GM13977 (cell line): ENCODE measurements at regions not wholly inside any gene's neighbourhood (a gene's known extent, or its start where the extent isn't known, plus 50 kb on each side); places are given as distances from the start of the nearest gene placed in this dataset.

Experiments used
- DNase-seq: peaks from one replicate; pipeline ENCODE4 v3.0.0; 2012; ENCODE audit warnings: low spot score
- in situ Hi-C: fragments of 300-500 bp; cut with MboI; formaldehyde crosslinking; loops from one replicate; pipeline ENCODE4 v1.12.0; 2022; ENCODE audit warnings: low sequenced_read_pairs, low pct_unique_long_range_greater_than_20kb, mixed read lengths, inconsistent platforms; ENCODE audit not compliant: unreplicated experiment
- TF ChIP-seq, protein P1 (sequence below): IDR thresholded peaks from 2 replicates; pipeline ENCODE4 v1.5.1; 2012; ENCODE audit warnings: mild to moderate bottlenecking, control low read depth; ENCODE audit not compliant: insufficient read depth; ENCODE audit errors: extremely low read depth, missing control alignments

DNA sequence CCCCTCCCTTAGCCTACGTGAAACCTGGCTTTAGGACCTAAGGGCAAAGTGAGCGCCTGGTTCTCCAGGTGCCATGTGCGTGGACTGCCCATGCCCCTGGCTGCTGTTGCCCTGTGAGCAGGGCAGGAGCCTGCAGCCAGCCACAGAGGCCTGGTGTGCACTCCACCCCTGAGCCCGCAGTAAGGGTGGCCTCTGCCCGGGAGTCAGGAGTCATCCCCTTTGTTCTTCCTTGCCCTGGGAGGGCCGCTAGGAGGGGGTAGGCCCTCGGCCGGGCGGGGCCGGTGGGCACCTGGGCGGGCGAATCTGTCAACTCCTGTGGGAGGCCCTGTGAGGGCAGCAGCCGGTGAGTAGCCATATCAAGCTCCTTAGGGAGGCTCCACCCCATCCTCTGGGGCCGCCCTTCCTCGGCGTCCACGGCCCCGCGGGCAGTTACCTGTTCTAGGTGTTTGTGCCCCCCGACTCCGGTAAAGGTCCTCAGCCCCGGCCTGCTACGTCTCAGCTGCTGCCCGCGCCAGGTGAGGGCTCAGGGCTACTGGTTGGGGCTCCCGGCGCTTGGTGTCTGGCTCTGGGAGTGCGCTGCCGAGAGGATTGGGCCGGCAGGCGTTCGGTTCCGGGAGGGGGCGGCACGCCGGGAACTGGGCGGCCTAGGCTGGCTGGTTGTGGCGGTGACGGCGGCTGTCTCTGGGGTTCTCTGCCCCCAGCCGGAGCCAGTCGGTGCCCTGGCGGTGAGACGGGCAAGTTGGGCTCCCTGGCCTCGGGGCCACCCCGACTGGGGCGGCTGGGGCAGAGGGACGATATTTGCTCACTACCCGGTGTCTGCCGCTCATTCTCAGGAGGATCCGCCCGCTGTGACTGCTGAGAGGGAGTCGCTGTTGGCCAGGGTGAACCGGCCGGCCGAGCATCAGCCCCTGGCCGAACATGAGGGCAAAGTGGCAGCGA is 1060.2 kb downstream of the TECRL start:
- TF ChIP-seq, protein P1, sequence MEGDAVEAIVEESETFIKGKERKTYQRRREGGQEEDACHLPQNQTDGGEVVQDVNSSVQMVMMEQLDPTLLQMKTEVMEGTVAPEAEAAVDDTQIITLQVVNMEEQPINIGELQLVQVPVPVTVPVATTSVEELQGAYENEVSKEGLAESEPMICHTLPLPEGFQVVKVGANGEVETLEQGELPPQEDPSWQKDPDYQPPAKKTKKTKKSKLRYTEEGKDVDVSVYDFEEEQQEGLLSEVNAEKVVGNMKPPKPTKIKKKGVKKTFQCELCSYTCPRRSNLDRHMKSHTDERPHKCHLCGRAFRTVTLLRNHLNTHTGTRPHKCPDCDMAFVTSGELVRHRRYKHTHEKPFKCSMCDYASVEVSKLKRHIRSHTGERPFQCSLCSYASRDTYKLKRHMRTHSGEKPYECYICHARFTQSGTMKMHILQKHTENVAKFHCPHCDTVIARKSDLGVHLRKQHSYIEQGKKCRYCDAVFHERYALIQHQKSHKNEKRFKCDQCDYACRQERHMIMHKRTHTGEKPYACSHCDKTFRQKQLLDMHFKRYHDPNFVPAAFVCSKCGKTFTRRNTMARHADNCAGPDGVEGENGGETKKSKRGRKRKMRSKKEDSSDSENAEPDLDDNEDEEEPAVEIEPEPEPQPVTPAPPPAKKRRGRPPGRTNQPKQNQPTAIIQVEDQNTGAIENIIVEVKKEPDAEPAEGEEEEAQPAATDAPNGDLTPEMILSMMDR = no peak
- in situ Hi-C loops = no loop called here
- DNase-seq = no peak

DNA sequence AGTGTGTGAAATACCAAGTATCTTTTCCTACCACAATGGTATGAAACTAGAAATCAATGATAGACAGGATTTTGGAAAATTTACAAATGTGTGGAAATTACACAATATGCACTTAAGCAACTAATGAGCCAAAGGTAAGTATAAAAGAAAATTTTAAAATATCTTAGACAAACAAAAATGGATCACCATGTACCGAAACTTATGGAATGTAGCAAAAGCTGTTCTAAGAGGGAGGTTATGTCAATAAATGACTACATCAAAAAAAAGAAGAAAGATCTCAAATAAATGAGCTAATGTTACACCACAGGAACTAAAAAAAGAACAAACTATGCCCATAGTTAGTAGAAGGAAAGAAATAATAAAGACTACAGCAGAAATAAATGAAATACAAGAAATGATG is 1084.1 kb downstream of the TECRL start:
- in situ Hi-C loops = no loop called here
- DNase-seq = no peak
- TF ChIP-seq, protein P1 = no peak

DNA sequence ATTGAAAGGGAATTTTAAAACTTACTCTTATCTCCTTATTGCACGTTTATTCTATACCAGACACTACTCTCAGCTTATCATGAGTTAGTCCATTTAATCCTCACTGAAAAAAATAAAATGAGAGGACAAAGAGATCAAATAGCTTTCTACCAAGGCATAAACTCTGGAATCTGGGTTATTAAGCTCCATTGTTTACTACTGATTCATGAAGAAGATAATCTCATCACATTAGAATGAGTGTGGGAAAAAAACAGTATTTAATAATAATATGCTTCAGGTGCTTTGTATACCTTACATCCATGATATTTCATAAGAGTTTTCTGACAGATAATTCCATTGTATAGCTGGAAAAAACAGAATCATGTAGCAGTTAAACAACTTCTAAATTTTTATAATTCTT is 1092.6 kb downstream of the TECRL start:
- DNase-seq = no peak
- in situ Hi-C loops = no loop called here
- TF ChIP-seq, protein P1 = no peak

DNA sequence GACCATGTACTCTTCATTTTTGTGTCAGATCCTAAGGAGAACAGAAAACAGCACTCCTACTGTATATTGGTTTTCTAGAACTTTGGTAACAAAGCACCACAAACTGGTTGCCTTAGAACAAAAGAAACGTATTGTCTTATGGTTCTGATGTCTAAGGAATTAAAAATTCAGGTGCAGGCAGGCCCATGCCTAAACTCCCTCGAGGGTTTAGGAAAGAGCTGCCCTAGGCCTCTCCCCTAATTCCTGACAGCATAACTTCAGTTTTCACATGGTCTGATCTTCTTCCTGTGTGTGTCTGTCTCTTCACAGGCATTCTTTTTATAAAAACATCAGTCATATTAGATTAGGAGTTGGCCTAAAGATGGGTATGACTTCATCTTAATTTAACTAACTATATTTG is 1093.6 kb downstream of the TECRL start:
- no peak for DNase-seq
- in situ Hi-C loops = no loop called here
- TF ChIP-seq, protein P1 = no peak

DNA sequence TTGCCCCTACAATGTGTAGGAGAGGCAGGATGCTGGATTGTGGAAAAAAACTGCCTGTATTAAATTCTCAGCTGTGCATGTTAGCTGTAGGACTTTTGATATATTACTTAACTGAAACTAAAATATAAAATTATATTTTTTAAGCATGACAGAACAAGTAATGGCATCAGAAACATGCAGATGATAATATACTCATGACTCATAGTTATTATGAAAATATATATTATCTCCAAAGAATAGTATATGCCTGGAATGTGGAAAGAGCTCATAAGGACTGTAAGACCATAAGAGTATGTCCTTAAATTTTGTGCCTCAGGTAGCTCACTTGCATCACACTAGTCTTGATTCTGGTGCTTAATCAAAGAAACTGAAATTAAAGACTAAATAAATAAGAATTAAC is 1100.6 kb downstream of the TECRL start:
- DNase-seq = no peak
- TF ChIP-seq, protein P1 = no peak
- in situ Hi-C loops = no loop called here

DNA sequence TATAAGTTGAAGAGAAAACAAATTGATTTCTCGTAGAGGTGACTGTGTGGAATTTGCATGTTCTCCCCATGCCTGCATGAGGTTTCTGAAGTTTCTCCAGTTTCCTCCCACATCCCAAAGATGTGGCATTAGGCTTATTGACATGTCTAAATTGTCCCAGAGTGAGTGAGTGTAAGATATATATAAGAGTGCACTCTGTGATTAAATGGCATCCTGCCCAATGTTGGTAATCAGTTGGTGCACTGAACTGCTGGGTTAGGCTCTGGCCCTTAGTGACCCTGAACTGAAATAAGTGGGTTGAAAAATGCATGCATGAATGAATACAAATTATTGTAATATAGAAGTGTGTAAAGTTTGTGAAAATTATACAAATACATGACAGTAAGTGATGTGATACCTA is 1106.5 kb downstream of the TECRL start:
- DNase-seq = no peak
- in situ Hi-C loops = no loop called here
- TF ChIP-seq, protein P1 = no peak
